ENCODE measurements at regions not wholly inside any gene's neighbourhood (a gene's known extent, or its start where the extent isn't known, plus 50 kb on each side); places are given as distances from the start of the nearest gene placed in this dataset.

DNA sequence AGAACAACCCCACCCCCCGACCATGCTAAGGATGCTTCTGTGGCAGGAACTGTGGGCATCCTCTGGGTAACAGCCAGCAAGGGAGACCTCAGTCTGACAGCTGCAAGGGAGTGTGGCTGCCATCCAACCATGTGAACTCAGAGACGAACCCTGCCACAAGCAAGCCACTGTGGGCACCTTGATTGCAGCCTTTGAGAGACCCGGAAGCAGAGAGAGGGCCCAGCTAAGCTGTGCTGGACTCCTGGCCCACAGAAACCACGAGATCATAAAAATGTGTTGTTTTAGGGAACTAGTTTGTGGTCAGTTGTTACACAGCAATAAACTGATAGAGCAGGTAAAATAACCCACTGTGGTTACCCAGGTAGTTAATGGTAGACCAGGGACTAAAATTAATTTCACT, 414.6 kb downstream of the CDH26 start (continued):
- TF ChIP-seq, protein P1, sequence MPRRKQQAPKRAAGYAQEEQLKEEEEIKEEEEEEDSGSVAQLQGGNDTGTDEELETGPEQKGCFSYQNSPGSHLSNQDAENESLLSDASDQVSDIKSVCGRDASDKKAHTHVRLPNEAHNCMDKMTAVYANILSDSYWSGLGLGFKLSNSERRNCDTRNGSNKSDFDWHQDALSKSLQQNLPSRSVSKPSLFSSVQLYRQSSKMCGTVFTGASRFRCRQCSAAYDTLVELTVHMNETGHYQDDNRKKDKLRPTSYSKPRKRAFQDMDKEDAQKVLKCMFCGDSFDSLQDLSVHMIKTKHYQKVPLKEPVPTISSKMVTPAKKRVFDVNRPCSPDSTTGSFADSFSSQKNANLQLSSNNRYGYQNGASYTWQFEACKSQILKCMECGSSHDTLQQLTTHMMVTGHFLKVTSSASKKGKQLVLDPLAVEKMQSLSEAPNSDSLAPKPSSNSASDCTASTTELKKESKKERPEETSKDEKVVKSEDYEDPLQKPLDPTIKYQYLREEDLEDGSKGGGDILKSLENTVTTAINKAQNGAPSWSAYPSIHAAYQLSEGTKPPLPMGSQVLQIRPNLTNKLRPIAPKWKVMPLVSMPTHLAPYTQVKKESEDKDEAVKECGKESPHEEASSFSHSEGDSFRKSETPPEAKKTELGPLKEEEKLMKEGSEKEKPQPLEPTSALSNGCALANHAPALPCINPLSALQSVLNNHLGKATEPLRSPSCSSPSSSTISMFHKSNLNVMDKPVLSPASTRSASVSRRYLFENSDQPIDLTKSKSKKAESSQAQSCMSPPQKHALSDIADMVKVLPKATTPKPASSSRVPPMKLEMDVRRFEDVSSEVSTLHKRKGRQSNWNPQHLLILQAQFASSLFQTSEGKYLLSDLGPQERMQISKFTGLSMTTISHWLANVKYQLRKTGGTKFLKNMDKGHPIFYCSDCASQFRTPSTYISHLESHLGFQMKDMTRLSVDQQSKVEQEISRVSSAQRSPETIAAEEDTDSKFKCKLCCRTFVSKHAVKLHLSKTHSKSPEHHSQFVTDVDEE (CRISPR knock-in tag; IDR thresholded peaks at IDR 0.05) = no peak
- TF ChIP-seq TOX (CRISPR knock-in tag; IDR thresholded peaks at IDR 0.05; ENCODE audit: borderline replicate concordance) = no peak
- TF ChIP-seq ZFP30 (CRISPR knock-in tag; IDR thresholded peaks at IDR 0.05) = no peak
- TF ChIP-seq, protein P2, sequence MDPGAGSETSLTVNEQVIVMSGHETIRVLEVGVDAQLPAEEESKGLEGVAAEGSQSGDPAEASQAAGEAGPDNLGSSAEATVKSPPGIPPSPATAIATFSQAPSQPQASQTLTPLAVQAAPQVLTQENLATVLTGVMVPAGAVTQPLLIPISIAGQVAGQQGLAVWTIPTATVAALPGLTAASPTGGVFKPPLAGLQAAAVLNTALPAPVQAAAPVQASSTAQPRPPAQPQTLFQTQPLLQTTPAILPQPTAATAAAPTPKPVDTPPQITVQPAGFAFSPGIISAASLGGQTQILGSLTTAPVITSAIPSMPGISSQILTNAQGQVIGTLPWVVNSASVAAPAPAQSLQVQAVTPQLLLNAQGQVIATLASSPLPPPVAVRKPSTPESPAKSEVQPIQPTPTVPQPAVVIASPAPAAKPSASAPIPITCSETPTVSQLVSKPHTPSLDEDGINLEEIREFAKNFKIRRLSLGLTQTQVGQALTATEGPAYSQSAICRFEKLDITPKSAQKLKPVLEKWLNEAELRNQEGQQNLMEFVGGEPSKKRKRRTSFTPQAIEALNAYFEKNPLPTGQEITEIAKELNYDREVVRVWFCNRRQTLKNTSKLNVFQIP (CRISPR knock-in tag; IDR thresholded peaks at IDR 0.05; ENCODE audit: borderline replicate concordance, low read depth) = no peak
- TF ChIP-seq ESRRG (CRISPR knock-in tag; IDR thresholded peaks at IDR 0.05) = no peak

DNA sequence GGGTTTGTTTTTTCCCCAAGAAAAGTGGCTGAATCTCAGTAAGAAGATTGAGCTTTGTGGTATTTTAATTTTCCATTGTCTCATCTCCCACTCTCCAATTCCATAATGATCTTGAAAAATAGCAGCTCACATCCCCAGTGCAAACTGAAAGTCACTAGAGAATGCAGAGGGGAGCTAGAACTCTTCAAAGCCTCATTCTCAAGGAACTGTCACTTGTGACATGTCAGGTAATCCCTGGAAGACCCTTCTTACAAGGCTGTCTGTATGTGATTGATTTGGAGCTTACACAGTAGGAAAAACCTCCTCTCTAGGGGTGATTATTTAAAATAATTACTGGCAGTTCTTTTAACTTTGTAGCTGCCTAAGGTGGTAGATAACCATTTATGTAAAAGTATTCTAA, 420.4 kb downstream of the CDH26 start:
- TF ChIP-seq SNAI2 (CRISPR knock-in tag; IDR thresholded peaks at IDR 0.05) = no peak
- TF ChIP-seq ISL1 (CRISPR knock-in tag; IDR thresholded peaks at IDR 0.05) = no peak
- TF ChIP-seq TCF4 (CRISPR knock-in tag; IDR thresholded peaks at IDR 0.05; ENCODE audit: borderline replicate concordance) = no peak
- no peak for TF ChIP-seq BACH2 (CRISPR knock-in tag; IDR thresholded peaks at IDR 0.05; ENCODE audit: borderline replicate concordance)
- no peak for TF ChIP-seq ARNTL (CRISPR knock-in tag; IDR thresholded peaks at IDR 0.05; ENCODE audit: borderline replicate concordance, low read depth)
- no peak for TF ChIP-seq RARB (CRISPR knock-in tag; IDR thresholded peaks at IDR 0.05)
- TF ChIP-seq GLIS3 (CRISPR knock-in tag; IDR thresholded peaks at IDR 0.05) = no peak
- TF ChIP-seq, protein P2 (CRISPR knock-in tag; IDR thresholded peaks at IDR 0.05; ENCODE audit: borderline replicate concordance, low read depth) = no peak
- TF ChIP-seq OSR1 (CRISPR knock-in tag; IDR thresholded peaks at IDR 0.05) = no peak
- TF ChIP-seq TOX (CRISPR knock-in tag; IDR thresholded peaks at IDR 0.05; ENCODE audit: borderline replicate concordance) = no peak
- no peak for TF ChIP-seq ZFP3 (CRISPR knock-in tag; IDR thresholded peaks at IDR 0.05)
- TF ChIP-seq, protein P3, sequence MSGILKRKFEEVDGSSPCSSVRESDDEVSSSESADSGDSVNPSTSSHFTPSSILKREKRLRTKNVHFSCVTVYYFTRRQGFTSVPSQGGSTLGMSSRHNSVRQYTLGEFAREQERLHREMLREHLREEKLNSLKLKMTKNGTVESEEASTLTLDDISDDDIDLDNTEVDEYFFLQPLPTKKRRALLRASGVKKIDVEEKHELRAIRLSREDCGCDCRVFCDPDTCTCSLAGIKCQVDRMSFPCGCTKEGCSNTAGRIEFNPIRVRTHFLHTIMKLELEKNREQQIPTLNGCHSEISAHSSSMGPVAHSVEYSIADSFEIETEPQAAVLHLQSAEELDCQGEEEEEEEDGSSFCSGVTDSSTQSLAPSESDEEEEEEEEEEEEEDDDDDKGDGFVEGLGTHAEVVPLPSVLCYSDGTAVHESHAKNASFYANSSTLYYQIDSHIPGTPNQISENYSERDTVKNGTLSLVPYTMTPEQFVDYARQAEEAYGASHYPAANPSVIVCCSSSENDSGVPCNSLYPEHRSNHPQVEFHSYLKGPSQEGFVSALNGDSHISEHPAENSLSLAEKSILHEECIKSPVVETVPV (CRISPR knock-in tag; IDR thresholded peaks at IDR 0.05) = no peak
- TF ChIP-seq ZC3H10 (CRISPR knock-in tag; IDR thresholded peaks at IDR 0.05) = no peak
- TF ChIP-seq ZNF565 (CRISPR knock-in tag; conservative IDR thresholded peaks at IDR 0.05; ENCODE audit: low read depth) = no peak
- no peak for TF ChIP-seq ZNF8 (CRISPR knock-in tag; IDR thresholded peaks at IDR 0.05)
- no peak for TF ChIP-seq ESRRG (CRISPR knock-in tag; IDR thresholded peaks at IDR 0.05)
- ATAC-seq = no peak

DNA sequence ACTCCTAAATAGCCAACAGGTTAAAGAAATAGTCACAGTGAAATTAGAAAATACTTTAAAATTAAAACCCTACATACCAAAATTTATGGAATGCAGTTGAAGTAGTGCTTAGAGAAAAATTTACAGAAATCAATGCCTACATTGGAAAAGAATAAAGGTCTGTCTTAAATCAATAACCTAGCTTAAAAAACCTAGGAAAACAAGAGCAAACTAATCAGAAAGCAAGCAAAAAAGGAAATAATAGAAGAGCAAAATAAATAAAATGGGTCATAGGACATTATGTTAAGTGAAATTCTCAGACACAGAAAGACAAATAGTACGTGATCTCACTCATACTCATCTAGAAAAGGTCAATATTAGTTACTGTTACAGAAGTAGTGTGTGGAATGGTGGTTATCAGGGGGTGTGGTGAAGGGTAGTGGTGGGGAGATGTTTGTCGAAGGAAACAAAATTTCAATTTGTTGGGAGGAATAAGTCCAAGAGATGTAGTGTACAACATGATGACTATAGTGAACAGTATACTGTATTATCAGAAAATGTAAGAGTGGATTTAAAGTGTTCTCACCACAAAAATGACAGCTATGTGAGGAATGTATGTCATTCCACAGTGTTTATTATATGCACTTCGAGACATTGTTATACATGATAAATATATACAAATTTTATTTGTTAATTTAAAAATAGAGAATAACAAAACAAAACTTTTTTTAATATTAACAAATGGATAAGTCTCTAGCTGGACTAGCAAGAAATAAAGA, 423.6 kb downstream of the CDH26 start:
- ATAC-seq = no peak
- TF ChIP-seq, protein P2 (CRISPR knock-in tag; IDR thresholded peaks at IDR 0.05; ENCODE audit: borderline replicate concordance, low read depth) = no peak
- no peak for TF ChIP-seq ZFP3 (CRISPR knock-in tag; IDR thresholded peaks at IDR 0.05)
- TF ChIP-seq ISL1 (CRISPR knock-in tag; IDR thresholded peaks at IDR 0.05) = no peak
- no peak for TF ChIP-seq ZC3H10 (CRISPR knock-in tag; IDR thresholded peaks at IDR 0.05)
- TF ChIP-seq ZNF70 (CRISPR knock-in tag; IDR thresholded peaks at IDR 0.05) = no peak
- no peak for TF ChIP-seq ZNF8 (CRISPR knock-in tag; IDR thresholded peaks at IDR 0.05)
- TF ChIP-seq ESRRG (CRISPR knock-in tag; IDR thresholded peaks at IDR 0.05) = no peak
- no peak for TF ChIP-seq TOX (CRISPR knock-in tag; IDR thresholded peaks at IDR 0.05; ENCODE audit: borderline replicate concordance)
- TF ChIP-seq CSDC2 (CRISPR knock-in tag; IDR thresholded peaks at IDR 0.05) = no peak
- TF ChIP-seq BACH2 (CRISPR knock-in tag; IDR thresholded peaks at IDR 0.05; ENCODE audit: borderline replicate concordance) = no peak
- TF ChIP-seq, protein P4, sequence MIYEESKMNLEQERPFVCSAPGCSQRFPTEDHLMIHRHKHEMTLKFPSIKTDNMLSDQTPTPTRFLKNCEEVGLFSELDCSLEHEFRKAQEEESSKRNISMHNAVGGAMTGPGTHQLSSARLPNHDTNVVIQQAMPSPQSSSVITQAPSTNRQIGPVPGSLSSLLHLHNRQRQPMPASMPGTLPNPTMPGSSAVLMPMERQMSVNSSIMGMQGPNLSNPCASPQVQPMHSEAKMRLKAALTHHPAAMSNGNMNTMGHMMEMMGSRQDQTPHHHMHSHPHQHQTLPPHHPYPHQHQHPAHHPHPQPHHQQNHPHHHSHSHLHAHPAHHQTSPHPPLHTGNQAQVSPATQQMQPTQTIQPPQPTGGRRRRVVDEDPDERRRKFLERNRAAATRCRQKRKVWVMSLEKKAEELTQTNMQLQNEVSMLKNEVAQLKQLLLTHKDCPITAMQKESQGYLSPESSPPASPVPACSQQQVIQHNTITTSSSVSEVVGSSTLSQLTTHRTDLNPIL (CRISPR knock-in tag; IDR thresholded peaks at IDR 0.05; ENCODE audit: low read depth) = no peak
